H9 (cell line): ENCODE measurements at regions not wholly inside any gene's neighbourhood (a gene's known extent, or its start where the extent isn't known, plus 50 kb on each side); places are given as distances from the start of the nearest gene placed in this dataset.

Experiments used
- DNase-seq: peaks from one replicate; pipeline ENCODE4 v3.0.0-alpha.2; 2017
- H2AFZ ChIP-seq: one replicate; pipeline ENCODE4 v1.6.1; 2013; ENCODE audit warnings: mild to moderate bottlenecking, low read length, control low read depth, moderate library complexity
- H2AK5ac ChIP-seq: 2 replicates; pipeline ENCODE4 v1.6.1; 2013; ENCODE audit warnings: low read length, control low read depth, mixed read lengths; ENCODE audit not compliant: insufficient read length
- H2BK120ac ChIP-seq: one replicate; pipeline ENCODE4 v1.6.1; 2013; ENCODE audit warnings: low read depth, mild to moderate bottlenecking, low read length, control low read depth, inconsistent platforms; ENCODE audit not compliant: poor library complexity, severe bottlenecking
- H2BK12ac ChIP-seq: 2 replicates; pipeline ENCODE4 v1.6.1; 2013; ENCODE audit warnings: low read length, control low read depth, mixed read lengths, low read depth; ENCODE audit not compliant: insufficient read length
- H2BK15ac ChIP-seq: 2 replicates; pipeline ENCODE4 v1.6.1; 2013; ENCODE audit warnings: low read depth, low read length, control low read depth
- H2BK20ac ChIP-seq: one replicate; pipeline ENCODE4 v1.6.1; 2013; ENCODE audit warnings: low read depth, mild to moderate bottlenecking, low read length, control low read depth, inconsistent platforms; ENCODE audit not compliant: poor library complexity, severe bottlenecking
- H2BK5ac ChIP-seq: 2 replicates; pipeline ENCODE4 v1.6.1; 2013; ENCODE audit warnings: low read length, control low read depth, mixed read lengths; ENCODE audit not compliant: insufficient read length
- H3K14ac ChIP-seq: 2 replicates; pipeline ENCODE4 v1.6.1; 2013; ENCODE audit warnings: low read length, control low read depth; ENCODE audit not compliant: insufficient read depth
- H3K18ac ChIP-seq: 2 replicates; pipeline ENCODE4 v1.6.1; 2013; ENCODE audit warnings: low read depth, mild to moderate bottlenecking, mixed read lengths, low read length, control low read depth; ENCODE audit not compliant: insufficient read length
- H3K23ac ChIP-seq: 2 replicates; pipeline ENCODE4 v1.6.1; 2013; ENCODE audit warnings: low read length, control low read depth, mixed read lengths, low read depth; ENCODE audit not compliant: insufficient read length
- H3K23me2 ChIP-seq: 2 replicates; pipeline ENCODE4 v1.6.1; 2013; ENCODE audit warnings: low read depth, mild to moderate bottlenecking, mixed read lengths, low read length, control low read depth; ENCODE audit not compliant: insufficient read length, poor library complexity, severe bottlenecking
- H3K27ac ChIP-seq: 2 replicates; pipeline ENCODE4 v1.5.1; 2013; ENCODE audit warnings: low read length, control low read depth, mixed read lengths, low read depth; ENCODE audit not compliant: insufficient read length
- H3K27me3 ChIP-seq: 2 replicates; pipeline ENCODE4 v1.6.1; 2013; ENCODE audit warnings: low read length, control low read depth, inconsistent platforms; ENCODE audit not compliant: insufficient read depth
- H3K4ac ChIP-seq: 2 replicates; pipeline ENCODE4 v1.6.1; 2013; ENCODE audit warnings: low read depth, mild to moderate bottlenecking, control low read depth, inconsistent platforms, low read length, moderate library complexity
- H3K4me1 ChIP-seq: 2 replicates; pipeline ENCODE4 v1.6.1; 2013; ENCODE audit warnings: low read length, control low read depth, inconsistent platforms; ENCODE audit not compliant: insufficient read depth
- H3K4me2 ChIP-seq: 2 replicates; pipeline ENCODE4 v1.6.1; 2013; ENCODE audit warnings: low read length, control low read depth, mixed read lengths; ENCODE audit not compliant: insufficient read length, insufficient read depth
- H3K56ac ChIP-seq: 2 replicates; pipeline ENCODE4 v1.6.1; 2013; ENCODE audit warnings: low read depth, mild to moderate bottlenecking, mixed read lengths, low read length, control low read depth; ENCODE audit not compliant: insufficient read length
- H3K79me1 ChIP-seq: 2 replicates; pipeline ENCODE4 v1.6.1; 2013; ENCODE audit warnings: low read depth, mild to moderate bottlenecking, moderate library complexity, low read length, control low read depth, inconsistent platforms; ENCODE audit not compliant: insufficient read depth, poor library complexity, severe bottlenecking
- H3K79me2 ChIP-seq: 2 replicates; pipeline ENCODE4 v1.6.1; 2013; ENCODE audit warnings: low read length, control low read depth, inconsistent platforms; ENCODE audit not compliant: insufficient read depth
- H3K9ac ChIP-seq: 2 replicates; pipeline ENCODE4 v1.6.1; 2013; ENCODE audit warnings: low read length, control low read depth, mixed read lengths; ENCODE audit not compliant: insufficient read length; ENCODE audit errors: extremely low read depth
- H3K9me3 ChIP-seq: one replicate; pipeline ENCODE4 v1.6.1; 2013; ENCODE audit warnings: low read depth, low read length, inconsistent platforms; ENCODE audit not compliant: control insufficient read depth
- H3T11ph ChIP-seq: one replicate; pipeline ENCODE4 v1.6.1; 2013; ENCODE audit warnings: mild to moderate bottlenecking, low read length, control low read depth, inconsistent platforms
- H4K20me1 ChIP-seq: one replicate; pipeline ENCODE4 v1.6.1; 2013; ENCODE audit not compliant: control insufficient read depth, insufficient read length, insufficient read depth
- H4K5ac ChIP-seq: 2 replicates; pipeline ENCODE4 v1.6.1; 2013; ENCODE audit warnings: low read depth, mild to moderate bottlenecking, mixed read lengths, low read length, control low read depth; ENCODE audit not compliant: insufficient read length
- H4K8ac ChIP-seq: replicated peaks from 2 replicates; pipeline ENCODE4 v1.6.1; 2013; ENCODE audit warnings: low read length, control low read depth, mixed read lengths, low read depth; ENCODE audit not compliant: insufficient read length
- H4K91ac ChIP-seq: 2 replicates; pipeline ENCODE4 v1.6.1; 2013; ENCODE audit warnings: low read depth, mild to moderate bottlenecking, moderate library complexity, mixed read lengths, low read length, control low read depth; ENCODE audit not compliant: insufficient read length
- H3K27ac Mint-ChIP-seq, 3 experiments: 2 replicates in 2 of 3; 3 replicates in 1 of 3; pipeline ENCODE4 v1.8.0; 2020 to 2021; ENCODE audit warnings: mixed read lengths in 3 of 3, mild to moderate bottlenecking in 1 of 3, moderate library complexity in 1 of 3
- H3K27me3 Mint-ChIP-seq: 2 replicates; pipeline ENCODE4 v1.8.0; 2021; ENCODE audit warnings: low read depth, mild to moderate bottlenecking, moderate library complexity, mixed read lengths
- H3K36me3 Mint-ChIP-seq, 3 experiments: 2 replicates in 2 of 3; 3 replicates in 1 of 3; pipeline ENCODE4 v1.8.0; 2020 to 2021; ENCODE audit warnings: low read depth in 3 of 3, mixed read lengths in 3 of 3; ENCODE audit not compliant: insufficient read depth in 1 of 3
- H3K4me1 Mint-ChIP-seq, 2 experiments: 2 replicates each; pipeline ENCODE4 v1.8.0; 2020; ENCODE audit warnings: mixed read lengths in 2 of 2
- H3K4me3 Mint-ChIP-seq, 2 experiments: 2 replicates in 1 of 2; 3 replicates in 1 of 2; pipeline ENCODE4 v1.8.0; 2020 to 2021; ENCODE audit warnings: mild to moderate bottlenecking in 2 of 2, mixed read lengths in 2 of 2, moderate library complexity in 1 of 2
- H3K9me3 Mint-ChIP-seq, 2 experiments: 2 replicates in 1 of 2; 3 replicates in 1 of 2; pipeline ENCODE4 v1.8.0; 2020; ENCODE audit warnings: mild to moderate bottlenecking in 2 of 2, mixed read lengths in 2 of 2, moderate library complexity in 1 of 2
- CTCF ChIP-seq: fragments of 200-600 bp; sonication (generic); conservative IDR thresholded peaks from 3 replicates; pipeline ENCODE4 v1.8.0; 2021; ENCODE audit warnings: antibody characterized with exemption, mild to moderate bottlenecking
- WGBS: extraction: QIAGEN DNeasy Blood & Tissue Kit; methylation state at CpG from one replicate; pipeline ENCODE4 v1.1.7; 2013; ENCODE audit warnings: missing lambda C conversion rate, low lambda C conversion rate, mixed read lengths; ENCODE audit not compliant: insufficient read length; ENCODE audit errors: extremely low coverage; 5-methylcytosine and 5-hydroxymethylcytosine counted together

DNA sequence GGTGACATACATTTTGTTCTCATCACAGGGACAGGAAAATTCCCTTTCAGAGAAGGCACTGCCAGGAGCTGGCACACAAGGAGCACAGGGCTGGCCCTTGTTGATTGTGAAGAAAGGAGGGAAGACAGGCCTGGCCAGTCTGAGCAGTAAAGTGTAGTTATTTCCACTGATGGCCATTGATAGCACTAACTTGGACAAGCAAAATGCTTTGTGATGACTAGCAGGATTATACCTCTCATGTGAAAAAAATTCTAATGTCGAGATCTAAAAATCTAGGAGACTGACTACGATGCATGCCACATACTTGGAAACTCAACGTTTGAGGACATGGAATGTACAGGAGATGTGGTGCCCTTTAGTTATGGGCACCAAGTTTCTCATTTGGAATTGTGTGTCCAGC lies 54.3 kb upstream of the ST8SIA2 start:
- Histone ChIP-seq H4K91ac (no peak overlapping the region), H3K27ac (no peak overlapping the region), H3K23ac (no peak overlapping the region), H2BK15ac (no peak overlapping the region), H3K56ac (no peak overlapping the region), H3K14ac (no peak overlapping the region), H4K5ac (no peak overlapping the region), H2AK5ac (no peak overlapping the region), H2BK5ac (no peak overlapping the region), H3K9me3 (no peaks in the 10 kb centered on the region), H3K4ac (no peak overlapping the region), H3K27me3 (no peaks in the 10 kb centered on the region), H3K18ac (no peak overlapping the region), H3T11ph (no peak overlapping the region), H3K79me1 (no peaks in the 10 kb centered on the region), H3K23me2 (no peaks in the 10 kb centered on the region), H3K9ac (no peak overlapping the region), H4K20me1 (no peaks in the 10 kb centered on the region), H4K8ac (no peak overlapping the region), H3K4me1 (peaks cover 6% of the 10 kb centered on the region; the same call in 1 of the 2 replicates), H2BK120ac (no peak overlapping the region), H3K4me2 (no peak overlapping the region), H2AFZ (no peak overlapping the region), H3K79me2 (no peaks in the 10 kb centered on the region), H2BK20ac (no peak overlapping the region), H2BK12ac (no peak overlapping the region)
- peaks cover 23 to 27% of the 10 kb centered on the region in 2 experiments for H3K4me1 Mint-ChIP-seq
- no peak overlapping the region for H3K4me3 Mint-ChIP-seq
- no peak for TF ChIP-seq CTCF
- peaks cover 25% of the 10 kb centered on the region for H3K27me3 Mint-ChIP-seq
- no peak overlapping the region for H3K27ac Mint-ChIP-seq
- no peaks in the 10 kb centered on the region for H3K9me3 Mint-ChIP-seq
- DNase-seq = no peak
- no CpG with 5 or more reads among the region's 3 CpGs for WGBS
- no peaks in the 10 kb centered on the region for H3K36me3 Mint-ChIP-seq
